ENCODE measurements at regions not wholly inside any gene's neighbourhood (a gene's known extent, or its start where the extent isn't known, plus 50 kb on each side); places are given as distances from the start of the nearest gene placed in this dataset.

- no peak overlapping the region for H3K4me3 ChIP-seq (replicated peaks in 1 of 3; ENCODE audit: insufficient read depth in 1 of 3, low read depth in 1 of 3, low read length in 3 of 3)
- CTCF ChIA-PET: no interaction called here
- intact Hi-C loops (cut with micrococcal nuclease): no loop called here
- TF ChIP-seq, protein P1, sequence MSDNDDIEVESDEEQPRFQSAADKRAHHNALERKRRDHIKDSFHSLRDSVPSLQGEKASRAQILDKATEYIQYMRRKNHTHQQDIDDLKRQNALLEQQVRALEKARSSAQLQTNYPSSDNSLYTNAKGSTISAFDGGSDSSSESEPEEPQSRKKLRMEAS (IDR thresholded peaks at IDR 0.05; ENCODE audit: insufficient read depth, insufficient read length): no peak
- TF ChIP-seq JUN (IDR thresholded peaks at IDR 0.05; ENCODE audit: borderline replicate concordance, insufficient read depth, insufficient read length, low read depth): no peak
- TF ChIP-seq POLR2AphosphoS5 (IDR thresholded peaks at IDR 0.05; ENCODE audit: insufficient read depth, low read depth, low read length): no peak
- TF ChIP-seq GATA2 (IDR thresholded peaks at IDR 0.05; ENCODE audit: insufficient read depth, insufficient read length, low read depth, low read length): no peak
- TF ChIP-seq CTCF (IDR thresholded peaks at IDR 0.05; ENCODE audit: extremely low read depth in 1 of 2, insufficient read depth in 1 of 2, low read depth in 1 of 2, low read length in 2 of 2): no peak
- no peak for TF ChIP-seq POLR2A (IDR thresholded peaks at IDR 0.05; ENCODE audit: low read depth, low read length)
- no peak for TF ChIP-seq MYC (IDR thresholded peaks at IDR 0.05; ENCODE audit: low read depth, low read length)
- no peak for TF ChIP-seq FOS (IDR thresholded peaks at IDR 0.05; ENCODE audit: borderline replicate concordance, insufficient read depth, low read length)
- no peak for TF ChIP-seq EZH2 (IDR thresholded peaks at IDR 0.05; ENCODE audit: borderline replicate concordance, low read depth, low read length, severe bottlenecking)
- H3K27ac ChIP-seq (ENCODE audit: insufficient read depth, low read depth, low read length): no peak overlapping the region
- H3K9me3 ChIP-seq (replicated peaks; ENCODE audit: control insufficient read depth, insufficient read depth, low read length): no peaks in the 10 kb centered on the region
- no peak overlapping the region for H3K4me2 ChIP-seq (ENCODE audit: insufficient read depth, low read length)
- POLR2A ChIA-PET: no interaction called here
- no peak for FAIRE-seq
- H3K36me3 ChIP-seq (ENCODE audit: control insufficient read depth in 2 of 2, extremely low read depth in 1 of 2, insufficient read depth in 2 of 2, low read length in 2 of 2): no peaks in the 10 kb centered on the region
- no peaks in the 10 kb centered on the region for H3K27me3 ChIP-seq (ENCODE audit: control insufficient read depth in 2 of 2, insufficient read depth in 2 of 2, low read length in 2 of 2)
- no peak for DNase-seq (ENCODE audit: low read depth, low spot score)
- no peaks in the 10 kb centered on the region for H4K20me1 ChIP-seq (replicated peaks; ENCODE audit: control insufficient read depth, extremely low read depth, insufficient read depth, low read length)
- BruUV-seq (replicated peaks): no TSS peak
- dilution Hi-C loops (cut with MboI; ENCODE audit: extremely low pct_ligation_motif_present, low sequenced_read_pairs): no loop called here
- H3K79me2 ChIP-seq (ENCODE audit: control insufficient read depth, insufficient read depth, low read length): no peaks in the 10 kb centered on the region
- no peaks in the 10 kb centered on the region for H3K9me1 ChIP-seq (replicated peaks; ENCODE audit: control insufficient read depth, extremely low read depth, insufficient read depth, low read length)
- H3K9ac ChIP-seq (replicated peaks; ENCODE audit: extremely low read depth, insufficient read depth, low read length): no peak overlapping the region
- H2AFZ ChIP-seq (ENCODE audit: low read depth, low read length): no peak overlapping the region
- no peaks in the 10 kb centered on the region for H3K4me1 ChIP-seq (ENCODE audit: control insufficient read depth, extremely low read depth, insufficient read depth, low read length)
Observed at GRCh38 chr7:88452646-88453045, 146.0 kb upstream of the STEAP4 start.
